ENCODE measurements at regions not wholly inside any gene's neighbourhood (a gene's known extent, or its start where the extent isn't known, plus 50 kb on each side); places are given as distances from the start of the nearest gene placed in this dataset.

DNA sequence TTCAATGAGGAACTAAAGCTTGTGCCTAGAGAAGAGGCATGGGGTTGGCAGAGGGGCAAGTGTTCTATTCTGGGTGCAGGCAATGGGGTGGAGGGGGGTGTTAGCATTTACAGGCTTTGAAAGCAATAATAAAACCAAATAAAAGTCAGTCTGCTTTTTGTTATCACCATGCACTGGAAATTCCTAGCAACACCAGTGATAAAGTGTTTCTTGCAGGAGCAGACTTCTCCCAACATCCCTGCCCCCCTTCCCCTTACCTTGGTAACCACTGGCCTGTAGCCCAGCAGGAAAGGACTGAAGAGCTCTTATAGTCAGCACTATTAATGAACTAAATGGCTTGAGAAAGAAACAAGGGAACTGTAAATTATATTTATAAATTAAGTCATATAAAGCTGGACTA lies 65.2 kb upstream of the SESN3 start:
- H3K36me3 ChIP-seq (ENCODE audit: insufficient read depth, low read length): no peaks in the 10 kb centered on the region
- H3K27me3 ChIP-seq (ENCODE audit: low read length): no peaks in the 10 kb centered on the region
- H3K27ac ChIP-seq (ENCODE audit: low read length): no peak overlapping the region
- no peaks in the 10 kb centered on the region for H4K20me1 ChIP-seq (ENCODE audit: insufficient read depth, low read depth, low read length)
- no peak overlapping the region for H3K9ac ChIP-seq (ENCODE audit: low read length)
- H3K4me1 ChIP-seq (ENCODE audit: low read length): peaks cover 22% of the 10 kb centered on the region
- H3K9me2 ChIP-seq (replicated peaks; ENCODE audit: insufficient read depth, low read length): no peaks in the 10 kb centered on the region
- H3K9me3 ChIP-seq (ENCODE audit: low read length): no peaks in the 10 kb centered on the region
- peak overlapping the region; percentile 46 for H3K4me3 ChIP-seq (ENCODE audit: low read length)
- H2AFZ ChIP-seq (ENCODE audit: low read length): peak overlapping the region; percentile 59; the same call in 1 of the 2 replicates
- H3K79me2 ChIP-seq (ENCODE audit: low read length): no peaks in the 10 kb centered on the region
- peak overlapping the region; percentile 53 for H3K4me2 ChIP-seq (ENCODE audit: low read depth, low read length, poor library complexity, severe bottlenecking)
- DNase-seq: no peak

DNA sequence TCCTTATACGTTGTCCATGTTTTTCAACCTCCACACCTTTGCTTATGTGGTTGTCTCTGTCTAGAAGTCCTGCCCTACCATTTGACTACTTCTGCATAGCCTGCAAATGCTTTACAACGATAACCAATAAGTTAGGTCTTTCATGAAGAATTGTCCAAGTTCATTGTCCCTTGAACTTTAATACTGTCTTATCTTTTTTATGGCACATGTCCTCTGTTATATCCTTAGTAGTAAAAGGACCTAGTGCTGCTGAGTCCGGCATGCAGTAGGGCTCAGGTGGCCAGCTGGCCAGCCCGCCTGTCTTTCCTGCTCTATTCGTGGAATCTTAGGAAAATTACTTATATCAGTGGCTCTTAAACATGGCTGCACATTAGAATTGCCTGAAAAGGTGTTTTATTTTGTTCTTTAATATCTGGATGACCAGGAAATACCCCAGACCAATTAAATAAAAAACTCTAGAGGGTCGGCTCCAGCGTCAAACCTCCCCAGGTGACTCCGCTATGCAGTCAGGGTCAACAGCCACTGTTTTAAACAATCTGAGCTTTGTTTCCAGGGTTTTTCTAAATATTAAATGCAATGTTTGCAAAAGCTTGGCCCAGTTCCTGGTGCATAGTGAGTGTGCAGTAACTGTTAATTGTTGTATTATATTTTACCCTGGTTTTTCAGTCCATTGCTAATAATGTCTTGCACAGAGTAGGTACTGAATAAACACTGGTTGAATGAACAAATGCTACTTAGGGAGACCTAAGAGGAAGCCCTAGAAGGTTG lies 64.6 kb upstream of the SESN3 start:
- Histone ChIP-seq H3K4me3 (ENCODE audit: low read length) (no peak overlapping the region), H3K9me3 (ENCODE audit: low read length) (no peaks in the 10 kb centered on the region), H3K27me3 (ENCODE audit: low read length) (no peaks in the 10 kb centered on the region), H3K79me2 (ENCODE audit: low read length) (no peaks in the 10 kb centered on the region), H3K36me3 (ENCODE audit: insufficient read depth, low read length) (no peaks in the 10 kb centered on the region), H4K20me1 (ENCODE audit: insufficient read depth, low read depth, low read length) (no peaks in the 10 kb centered on the region), H2AFZ (ENCODE audit: low read length) (no peak overlapping the region), H3K4me2 (ENCODE audit: low read depth, low read length, poor library complexity, severe bottlenecking) (peak overlapping the region; percentile 53), H3K27ac (ENCODE audit: low read length) (no peak overlapping the region), H3K4me1 (ENCODE audit: low read length) (peaks cover 22% of the 10 kb centered on the region), H3K9me2 (replicated peaks; ENCODE audit: insufficient read depth, low read length) (no peaks in the 10 kb centered on the region), H3K9ac (ENCODE audit: low read length) (no peak overlapping the region)
- DNase-seq: no peak

- Histone ChIP-seq H3K9ac (ENCODE audit: low read length) (no peak overlapping the region), H3K4me3 (ENCODE audit: low read length) (no peak overlapping the region), H3K36me3 (ENCODE audit: insufficient read depth, low read length) (no peaks in the 10 kb centered on the region), H3K4me2 (ENCODE audit: low read depth, low read length, poor library complexity, severe bottlenecking) (no peak overlapping the region), H3K9me2 (replicated peaks; ENCODE audit: insufficient read depth, low read length) (no peaks in the 10 kb centered on the region), H3K79me2 (ENCODE audit: low read length) (no peaks in the 10 kb centered on the region), H3K4me1 (ENCODE audit: low read length) (peaks cover 22% of the 10 kb centered on the region), H3K27ac (ENCODE audit: low read length) (no peak overlapping the region), H4K20me1 (ENCODE audit: insufficient read depth, low read depth, low read length) (no peaks in the 10 kb centered on the region), H3K27me3 (ENCODE audit: low read length) (no peaks in the 10 kb centered on the region), H3K9me3 (ENCODE audit: low read length) (no peaks in the 10 kb centered on the region), H2AFZ (ENCODE audit: low read length) (no peak overlapping the region)
- DNase-seq: no peak
Observed at GRCh38 chr11:95294701-95295100, 63.7 kb upstream of the SESN3 start.

GRCh38 chr11:95293116-95293515 lies 62.1 kb upstream of the SESN3 start:
- H3K27ac ChIP-seq (ENCODE audit: low read length): no peak overlapping the region
- H3K4me2 ChIP-seq (ENCODE audit: low read depth, low read length, poor library complexity, severe bottlenecking): no peak overlapping the region
- H3K4me1 ChIP-seq (ENCODE audit: low read length): peaks cover 22% of the 10 kb centered on the region
- H3K27me3 ChIP-seq (ENCODE audit: low read length): no peaks in the 10 kb centered on the region
- H3K36me3 ChIP-seq (ENCODE audit: insufficient read depth, low read length): no peaks in the 10 kb centered on the region
- no peak for DNase-seq
- no peak overlapping the region for H3K9ac ChIP-seq (ENCODE audit: low read length)
- no peaks in the 10 kb centered on the region for H3K9me2 ChIP-seq (replicated peaks; ENCODE audit: insufficient read depth, low read length)
- no peaks in the 10 kb centered on the region for H4K20me1 ChIP-seq (ENCODE audit: insufficient read depth, low read depth, low read length)
- no peaks in the 10 kb centered on the region for H3K79me2 ChIP-seq (ENCODE audit: low read length)
- H3K4me3 ChIP-seq (ENCODE audit: low read length): no peak overlapping the region
- no peak overlapping the region for H2AFZ ChIP-seq (ENCODE audit: low read length)
- H3K9me3 ChIP-seq (ENCODE audit: low read length): no peaks in the 10 kb centered on the region

GRCh38 chr11:95291946-95292345 lies 60.9 kb upstream of the SESN3 start:
- no peak overlapping the region for H2AFZ ChIP-seq (ENCODE audit: low read length)
- H4K20me1 ChIP-seq (ENCODE audit: insufficient read depth, low read depth, low read length): no peaks in the 10 kb centered on the region
- H3K79me2 ChIP-seq (ENCODE audit: low read length): no peaks in the 10 kb centered on the region
- H3K4me3 ChIP-seq (ENCODE audit: low read length): no peak overlapping the region
- H3K9ac ChIP-seq (ENCODE audit: low read length): no peak overlapping the region
- H3K9me2 ChIP-seq (replicated peaks; ENCODE audit: insufficient read depth, low read length): no peaks in the 10 kb centered on the region
- H3K4me1 ChIP-seq (ENCODE audit: low read length): peaks cover 13% of the 10 kb centered on the region
- no peak overlapping the region for H3K4me2 ChIP-seq (ENCODE audit: low read depth, low read length, poor library complexity, severe bottlenecking)
- DNase-seq: no peak
- H3K36me3 ChIP-seq (ENCODE audit: insufficient read depth, low read length): no peaks in the 10 kb centered on the region
- no peaks in the 10 kb centered on the region for H3K27me3 ChIP-seq (ENCODE audit: low read length)
- no peak overlapping the region for H3K27ac ChIP-seq (ENCODE audit: low read length)
- no peaks in the 10 kb centered on the region for H3K9me3 ChIP-seq (ENCODE audit: low read length)

GRCh38 chr11:95289378-95290101 lies 58.5 kb upstream of the SESN3 start:
- no peak for DNase-seq
- H4K20me1 ChIP-seq (ENCODE audit: insufficient read depth, low read depth, low read length): no peaks in the 10 kb centered on the region
- no peak overlapping the region for H3K4me2 ChIP-seq (ENCODE audit: low read depth, low read length, poor library complexity, severe bottlenecking)

GRCh38 chr11:95284057-95285052 lies 53.4 kb upstream of the SESN3 start:
- Histone ChIP-seq H3K4me1 (ENCODE audit: low read length) (peaks cover 10% of the 10 kb centered on the region), H4K20me1 (ENCODE audit: insufficient read depth, low read depth, low read length) (no peaks in the 10 kb centered on the region), H3K9me2 (replicated peaks; ENCODE audit: insufficient read depth, low read length) (no peaks in the 10 kb centered on the region), H3K4me3 (ENCODE audit: low read length) (no peak overlapping the region), H3K9me3 (ENCODE audit: low read length) (no peaks in the 10 kb centered on the region), H3K4me2 (ENCODE audit: low read depth, low read length, poor library complexity, severe bottlenecking) (no peak overlapping the region), H3K36me3 (ENCODE audit: insufficient read depth, low read length) (no peaks in the 10 kb centered on the region), H3K27ac (ENCODE audit: low read length) (no peak overlapping the region), H3K79me2 (ENCODE audit: low read length) (no peaks in the 10 kb centered on the region), H2AFZ (ENCODE audit: low read length) (peak overlapping the region; percentile 4; the same call in 1 of the 2 replicates), H3K27me3 (ENCODE audit: low read length) (no peaks in the 10 kb centered on the region; the same call in 1 of the 2 replicates), H3K9ac (ENCODE audit: low read length) (no peak overlapping the region)
- DNase-seq: no peak

More at GRCh38 chr11:95289378-95290101, 58.5 kb upstream of the SESN3 start:
- H3K4me1 ChIP-seq (ENCODE audit: low read length): peaks cover 4% of the 10 kb centered on the region; the same call in 1 of the 2 replicates
- H3K79me2 ChIP-seq (ENCODE audit: low read length): no peaks in the 10 kb centered on the region
- H3K27me3 ChIP-seq (ENCODE audit: low read length): no peaks in the 10 kb centered on the region; the same call in 1 of the 2 replicates
- no peak overlapping the region for H3K4me3 ChIP-seq (ENCODE audit: low read length)
- H2AFZ ChIP-seq (ENCODE audit: low read length): no peak overlapping the region
- no peaks in the 10 kb centered on the region for H3K36me3 ChIP-seq (ENCODE audit: insufficient read depth, low read length)
- H3K9me2 ChIP-seq (replicated peaks; ENCODE audit: insufficient read depth, low read length): no peaks in the 10 kb centered on the region
- H3K9me3 ChIP-seq (ENCODE audit: low read length): no peaks in the 10 kb centered on the region
- H3K27ac ChIP-seq (ENCODE audit: low read length): no peak overlapping the region
- no peak overlapping the region for H3K9ac ChIP-seq (ENCODE audit: low read length)
